Endothelial cell of umbilical vein (primary cell): ENCODE measurements at regions not wholly inside any gene's neighbourhood (a gene's known extent, or its start where the extent isn't known, plus 50 kb on each side); places are given as distances from the start of the nearest gene placed in this dataset.

Source experiments
- BruUV-seq: library from RNA; stranded (reverse); fragments of 400-500 nt; replicated peaks from 2 replicates; lab custom pipeline; 2021; lab: Mats Ljungman, UMichigan
- CTCF ChIA-PET: fragments of 300-600, 350-600 bp; sonication (Branson Sonifier 250); formaldehyde crosslinking; loops from one replicate; lab custom pipeline; 2021; ENCODE audit warnings: antibody characterized with exemption, inconsistent platforms; lab: Charles Lee
- POLR2A ChIA-PET: fragments of 300-600, 350-600 bp; sonication (Branson Sonifier 250); formaldehyde crosslinking; loops from one replicate; lab custom pipeline; 2021; ENCODE audit warnings: antibody characterized with exemption, inconsistent platforms; lab: Charles Lee
- DNase-seq: peaks from one replicate; pipeline ENCODE4 v3.0.0-alpha.2; 2011; ENCODE audit warnings: low read depth, low spot score
- FAIRE-seq: peaks from 2 replicates; lab custom pipeline; 2011; peaks lifted over from hg19 to GRCh38; lab: Jason Lieb, UNC
- H2AFZ ChIP-seq: 2 replicates; pipeline ENCODE4 v1.6.0; 2012; ENCODE audit warnings: low read depth, low read length, control low read depth, inconsistent platforms
- H3K27ac ChIP-seq: 2 replicates; pipeline ENCODE4 v1.5.1; 2011; ENCODE audit warnings: low read depth, mild to moderate bottlenecking, control low read depth, low read length, moderate library complexity; ENCODE audit not compliant: insufficient read depth
- H3K27me3 ChIP-seq, 2 experiments: 2 replicates each; pipeline versions ENCODE4 v1.6.0 to v1.6.1; 2011; ENCODE audit warnings: low read length in 2 of 2, mixed read lengths in 1 of 2; ENCODE audit not compliant: control insufficient read depth in 2 of 2, insufficient read depth in 2 of 2
- H3K36me3 ChIP-seq, 2 experiments: 2 replicates in 1 of 2; 3 replicates in 1 of 2; pipeline ENCODE4 v1.5.1; 2011; ENCODE audit warnings: low read length in 2 of 2, mild to moderate bottlenecking in 1 of 2, moderate library complexity in 1 of 2; ENCODE audit not compliant: control insufficient read depth in 2 of 2, insufficient read depth in 2 of 2; ENCODE audit errors: extremely low read depth in 1 of 2
- H3K4me1 ChIP-seq: 3 replicates; pipeline ENCODE4 v1.5.1; 2011; ENCODE audit warnings: mild to moderate bottlenecking, low read length; ENCODE audit not compliant: control insufficient read depth, insufficient read depth; ENCODE audit errors: extremely low read depth
- H3K4me2 ChIP-seq: 2 replicates; pipeline ENCODE4 v1.6.1; 2011; ENCODE audit warnings: low read length, control low read depth, mixed read lengths; ENCODE audit not compliant: insufficient read depth
- H3K4me3 ChIP-seq, 3 experiments: fragments of 200-600 bp in 1 of 3; sonication (generic), shearing (Covaris generic) in 1 of 3; replicated peaks in 1 of 3; 2 replicates each; pipeline ENCODE4 v1.5.1; 2011 to 2016; ENCODE audit warnings: control low read depth in 3 of 3, low read length in 3 of 3, mild to moderate bottlenecking in 2 of 3, inconsistent platforms in 1 of 3, low read depth in 1 of 3, moderate library complexity in 1 of 3; ENCODE audit not compliant: insufficient read depth in 1 of 3
- H3K79me2 ChIP-seq: 2 replicates; pipeline ENCODE4 v1.6.0; 2012; ENCODE audit warnings: low read length, inconsistent platforms; ENCODE audit not compliant: control insufficient read depth, insufficient read depth
- H3K9ac ChIP-seq: replicated peaks from 2 replicates; pipeline ENCODE3; 2011; ENCODE audit warnings: low read length, control low read depth; ENCODE audit not compliant: insufficient read depth; ENCODE audit errors: extremely low read depth
- H3K9me1 ChIP-seq: replicated peaks from 3 replicates; pipeline ENCODE4 v1.6.0; 2011; ENCODE audit warnings: mild to moderate bottlenecking, low read length; ENCODE audit not compliant: control insufficient read depth, insufficient read depth; ENCODE audit errors: extremely low read depth
- H3K9me3 ChIP-seq: replicated peaks from 2 replicates; pipeline ENCODE4 v1.5.1; 2012; ENCODE audit warnings: low read length, inconsistent platforms; ENCODE audit not compliant: control insufficient read depth, insufficient read depth
- H4K20me1 ChIP-seq: replicated peaks from 2 replicates; pipeline ENCODE3; 2011; ENCODE audit warnings: mild to moderate bottlenecking, low read length; ENCODE audit not compliant: control insufficient read depth, insufficient read depth; ENCODE audit errors: extremely low read depth
- EZH2 ChIP-seq: IDR thresholded peaks from 2 replicates; pipeline ENCODE4 v1.6.1; 2012; ENCODE audit warnings: borderline replicate concordance, low read depth, mild to moderate bottlenecking, moderate library complexity, low read length, inconsistent platforms; ENCODE audit not compliant: severe bottlenecking
- FOS ChIP-seq: IDR thresholded peaks from 2 replicates; pipeline ENCODE4 v1.6.1; 2011; ENCODE audit warnings: mild to moderate bottlenecking, low read length, moderate library complexity, borderline replicate concordance; ENCODE audit not compliant: insufficient read depth
- GATA2 ChIP-seq: IDR thresholded peaks from 2 replicates; pipeline ENCODE4 v1.7.0; 2011; ENCODE audit warnings: low read depth, mild to moderate bottlenecking, moderate library complexity, mixed read lengths, low read length; ENCODE audit not compliant: insufficient read length, insufficient read depth
- JUN ChIP-seq: IDR thresholded peaks from 2 replicates; pipeline ENCODE4 v1.6.1; 2011; ENCODE audit warnings: borderline replicate concordance, low read depth; ENCODE audit not compliant: insufficient read length, insufficient read depth
- MAX ChIP-seq: IDR thresholded peaks from 2 replicates; pipeline ENCODE4 v1.6.1; 2011; ENCODE audit not compliant: insufficient read depth, insufficient read length
- MYC ChIP-seq: IDR thresholded peaks from one replicate; pipeline ENCODE4 v1.6.1; 2011; ENCODE audit warnings: mild to moderate bottlenecking, low read depth, low read length
- POLR2A ChIP-seq: IDR thresholded peaks from 2 replicates; pipeline ENCODE4 v1.6.1; 2012; ENCODE audit warnings: low read depth, mild to moderate bottlenecking, control low read depth, low read length
- POLR2AphosphoS5 ChIP-seq: IDR thresholded peaks from 2 replicates; pipeline ENCODE4 v1.6.1; 2012; ENCODE audit warnings: low read depth, mild to moderate bottlenecking, control low read depth, low read length, moderate library complexity; ENCODE audit not compliant: insufficient read depth
- dilution Hi-C: fragments of 300-500 bp; cut with MboI; formaldehyde crosslinking; loops from one replicate; pipeline ENCODE4 v1.15.0; 2019; ENCODE audit warnings: low sequenced_read_pairs; ENCODE audit not compliant: extremely low pct_ligation_motif_present
- intact Hi-C: fragments of 100-400 bp; cut with micrococcal nuclease; formaldehyde crosslinking; loops from one replicate; pipeline ENCODE4 v1.10.0; 2022
- TF ChIP-seq, protein P1 (sequence below), 2 donors: IDR thresholded peaks; 1 replicate in 1 of 2; 2 replicates in 1 of 2; pipeline ENCODE4 v1.5.1; 2011; ENCODE audit warnings: low read length in 2 of 2, mild to moderate bottlenecking in 2 of 2, moderate library complexity in 2 of 2, control low read depth in 1 of 2, inconsistent platforms in 1 of 2, low read depth in 1 of 2; ENCODE audit not compliant: insufficient read depth in 1 of 2; ENCODE audit errors: extremely low read depth in 1 of 2

DNA sequence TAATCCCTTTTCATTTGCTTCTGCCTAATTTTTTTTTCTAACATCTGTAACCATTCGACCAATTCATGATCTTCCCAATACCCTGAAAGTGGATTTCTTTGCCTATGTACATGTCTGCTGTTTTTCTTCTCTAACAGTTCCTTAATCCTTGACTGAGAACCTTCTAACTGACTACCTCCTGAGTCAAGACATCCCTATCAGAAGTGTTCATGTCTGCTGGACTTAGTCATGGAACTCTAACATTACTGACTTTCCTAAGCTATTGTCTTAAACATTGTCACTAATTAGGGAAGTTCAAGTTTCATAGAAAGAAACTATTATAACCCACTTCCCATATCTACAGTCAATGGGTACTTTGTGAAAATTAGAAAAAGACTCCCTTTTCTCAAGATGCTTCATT is 52.4 kb upstream of the IRX5 start:
- H3K9ac ChIP-seq, result no peak overlapping the region
- H4K20me1 ChIP-seq, result no peaks in the 10 kb centered on the region
- CTCF ChIA-PET, result no interaction called here
- H3K36me3 ChIP-seq, result no peaks in the 10 kb centered on the region
- H3K79me2 ChIP-seq, result no peaks in the 10 kb centered on the region
- H3K4me3 ChIP-seq, result no peak overlapping the region
- H2AFZ ChIP-seq, result no peak overlapping the region
- no peaks in the 10 kb centered on the region for H3K9me1 ChIP-seq
- POLR2A ChIA-PET, result no interaction called here
- TF ChIP-seq JUN, result no peak
- TF ChIP-seq, protein P1, sequence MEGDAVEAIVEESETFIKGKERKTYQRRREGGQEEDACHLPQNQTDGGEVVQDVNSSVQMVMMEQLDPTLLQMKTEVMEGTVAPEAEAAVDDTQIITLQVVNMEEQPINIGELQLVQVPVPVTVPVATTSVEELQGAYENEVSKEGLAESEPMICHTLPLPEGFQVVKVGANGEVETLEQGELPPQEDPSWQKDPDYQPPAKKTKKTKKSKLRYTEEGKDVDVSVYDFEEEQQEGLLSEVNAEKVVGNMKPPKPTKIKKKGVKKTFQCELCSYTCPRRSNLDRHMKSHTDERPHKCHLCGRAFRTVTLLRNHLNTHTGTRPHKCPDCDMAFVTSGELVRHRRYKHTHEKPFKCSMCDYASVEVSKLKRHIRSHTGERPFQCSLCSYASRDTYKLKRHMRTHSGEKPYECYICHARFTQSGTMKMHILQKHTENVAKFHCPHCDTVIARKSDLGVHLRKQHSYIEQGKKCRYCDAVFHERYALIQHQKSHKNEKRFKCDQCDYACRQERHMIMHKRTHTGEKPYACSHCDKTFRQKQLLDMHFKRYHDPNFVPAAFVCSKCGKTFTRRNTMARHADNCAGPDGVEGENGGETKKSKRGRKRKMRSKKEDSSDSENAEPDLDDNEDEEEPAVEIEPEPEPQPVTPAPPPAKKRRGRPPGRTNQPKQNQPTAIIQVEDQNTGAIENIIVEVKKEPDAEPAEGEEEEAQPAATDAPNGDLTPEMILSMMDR (IDR thresholded peaks at IDR 0.05; ENCODE audit: extremely low read depth in 1 of 2, insufficient read depth in 1 of 2, low read depth in 1 of 2, low read length in 2 of 2), result no peak
- TF ChIP-seq POLR2A, result no peak
- TF ChIP-seq FOS, result no peak
- no peak for TF ChIP-seq EZH2
- no peak for TF ChIP-seq POLR2AphosphoS5
- TF ChIP-seq MAX, result no peak
- no peak for TF ChIP-seq GATA2
- no peak for TF ChIP-seq MYC
- FAIRE-seq (no peak), DNase-seq (no peak)
- no peaks in the 10 kb centered on the region for H3K27me3 ChIP-seq
- no peak overlapping the region for H3K27ac ChIP-seq
- BruUV-seq, result no TSS peak
- no peaks in the 10 kb centered on the region for H3K4me1 ChIP-seq
- intact Hi-C loops, result no loop called here
- H3K9me3 ChIP-seq, result no peaks in the 10 kb centered on the region
- dilution Hi-C loops, result no loop called here
- no peak overlapping the region for H3K4me2 ChIP-seq
